ENCODE measurements at regions not wholly inside any gene's neighbourhood (a gene's known extent, or its start where the extent isn't known, plus 50 kb on each side); places are given as distances from the start of the nearest gene placed in this dataset.

GRCh38 chr9:99726758-99727157 lies 94.9 kb upstream of the NR4A3 start:
- TF ChIP-seq CTCF (IDR thresholded peaks at IDR 0.05) (no peak), POLR2A (IDR thresholded peaks at IDR 0.05) (no peak)

All from thyroid gland (tissue), 4 donors.